T-cell (primary cell): ENCODE measurements at regions not wholly inside any gene's neighbourhood (a gene's known extent, or its start where the extent isn't known, plus 50 kb on each side); places are given as distances from the start of the nearest gene placed in this dataset.

Experiments used
- ATAC-seq, 4 experiments: fragments of 200-7000 bp in 3 of 4; fragments of 150-1000 bp in 1 of 4; cut with Tn5 transposase; replicated peaks in 1 of 4; 1 replicate in 3 of 4; 2 replicates in 1 of 4; pipeline ENCODE4 v1.10.0; 2021; ENCODE audit warnings: moderate library complexity in 3 of 4, mild to moderate bottlenecking in 2 of 4, moderate number of reproducible peaks in 1 of 4
- CTCF ChIA-PET, 2 donors: fragments of 300-600 bp; sonication (Branson Sonifier 250); formaldehyde crosslinking; loops; one replicate each; lab custom pipeline; 2022; ENCODE audit warnings: antibody characterized with exemption in 2 of 2; lab: Charles Lee
- POLR2A ChIA-PET, 2 donors: fragments of 300-600 bp; sonication (Branson Sonifier 250); formaldehyde crosslinking; loops; one replicate each; lab custom pipeline; 2022; ENCODE audit warnings: antibody characterized with exemption in 2 of 2; lab: Charles Lee
- DNase-seq, 35 experiments: peaks; one replicate each; pipeline versions ENCODE4 v3.0.0 to v3.0.0-alpha.2; 2013 to 2023
- H3K27ac ChIP-seq: one replicate; pipeline ENCODE4 v1.5.1; 2013; ENCODE audit warnings: low read length
- H3K27me3 ChIP-seq, 2 experiments: replicated peaks in 1 of 2; 1 replicate in 1 of 2; 2 replicates in 1 of 2; pipeline versions ENCODE4 v1.6.1 to v1.7.0; 2013; ENCODE audit warnings: low read length in 1 of 2, mixed read lengths in 1 of 2; ENCODE audit not compliant: control insufficient read depth in 2 of 2, insufficient read depth in 2 of 2; ENCODE audit errors: extremely low read depth in 1 of 2
- H3K36me3 ChIP-seq, 2 donors: 1 replicate in 1 of 2; 2 replicates in 1 of 2; pipeline versions ENCODE4 v1.6.1 to v1.7.0; 2013; ENCODE audit warnings: low read length in 1 of 2; ENCODE audit not compliant: control insufficient read depth in 2 of 2, insufficient read depth in 1 of 2; ENCODE audit errors: extremely low read depth in 1 of 2
- H3K4me1 ChIP-seq, 2 experiments: 1 replicate in 1 of 2; 2 replicates in 1 of 2; pipeline versions ENCODE4 v1.6.1 to v1.7.0; 2013; ENCODE audit warnings: low read length in 2 of 2, mixed read lengths in 1 of 2; ENCODE audit not compliant: insufficient read depth in 2 of 2, control insufficient read depth in 1 of 2; ENCODE audit errors: extremely low read depth in 1 of 2
- H3K4me3 ChIP-seq, 2 donors: 1 replicate in 1 of 2; 2 replicates in 1 of 2; pipeline versions ENCODE4 v1.5.1 to v1.7.0; 2013; ENCODE audit warnings: mild to moderate bottlenecking in 2 of 2, low read length in 1 of 2, moderate library complexity in 1 of 2; ENCODE audit not compliant: control insufficient read depth in 1 of 2; ENCODE audit errors: extremely low read depth in 1 of 2
- H3K9me3 ChIP-seq: 2 replicates; pipeline ENCODE4 v1.7.0; 2013
- H3K27ac Mint-ChIP-seq, 2 donors: one replicate each; pipeline ENCODE4 v1.8.0; 2020 to 2021; ENCODE audit warnings: mild to moderate bottlenecking in 2 of 2, mixed read lengths in 2 of 2
- H3K27me3 Mint-ChIP-seq, 2 donors: one replicate each; pipeline ENCODE4 v1.8.0; 2021 to 2022; ENCODE audit warnings: mixed read lengths in 2 of 2
- H3K36me3 Mint-ChIP-seq: one replicate; pipeline ENCODE4 v1.8.0; 2021; ENCODE audit warnings: mixed read lengths
- H3K4me1 Mint-ChIP-seq, 3 donors: one replicate each; pipeline ENCODE4 v1.8.0; 2020 to 2022; ENCODE audit warnings: mixed read lengths in 3 of 3, mild to moderate bottlenecking in 1 of 3
- H3K4me3 Mint-ChIP-seq, 3 donors: one replicate each; pipeline ENCODE4 v1.8.0; 2020 to 2022; ENCODE audit warnings: mild to moderate bottlenecking in 3 of 3, mixed read lengths in 3 of 3, moderate library complexity in 3 of 3
- H3K9me3 Mint-ChIP-seq, 3 donors: one replicate each; pipeline ENCODE4 v1.8.0; 2020 to 2022; ENCODE audit warnings: mixed read lengths in 3 of 3
- WGBS: methylation state at CpG from one replicate; pipeline ENCODE4 v1.1.5; 2013; ENCODE audit warnings: missing lambda C conversion rate; ENCODE audit not compliant: insufficient coverage; 5-methylcytosine and 5-hydroxymethylcytosine counted together

GRCh38 chr1:73953586-73953985 lies 244.4 kb downstream of the LRRIQ3 start:
- H3K4me1 ChIP-seq = no peaks in the 10 kb centered on the region
- H3K27ac ChIP-seq = no peak overlapping the region
- ChIA-PET CTCF (no interaction called here), POLR2A (no interaction called here)
- H3K36me3 ChIP-seq = no peaks in the 10 kb centered on the region
- ATAC-seq (no peak), DNase-seq (no peak)
- H3K36me3 Mint-ChIP-seq = no peaks in the 10 kb centered on the region
- no peak overlapping the region for H3K4me3 ChIP-seq
- 74% methylated on average over 3 of the region's 4 CpGs for WGBS
- peaks cover 0 to 8% (median 0%) of the 10 kb centered on the region in 3 donors for H3K9me3 Mint-ChIP-seq
- H3K27me3 ChIP-seq = no peaks in the 10 kb centered on the region
- H3K4me3 Mint-ChIP-seq = no peak overlapping the region
- no peaks in the 10 kb centered on the region for H3K9me3 ChIP-seq
- no peaks in the 10 kb centered on the region for H3K4me1 Mint-ChIP-seq
- H3K27ac Mint-ChIP-seq = no peak overlapping the region
- H3K27me3 Mint-ChIP-seq = no peaks in the 10 kb centered on the region

- Histone ChIP-seq H3K27me3 (no peaks in the 10 kb centered on the region), H3K9me3 (no peaks in the 10 kb centered on the region), H3K27ac (no peak overlapping the region), H3K36me3 (no peaks in the 10 kb centered on the region), H3K4me3 (no peak overlapping the region), H3K4me1 (no peaks in the 10 kb centered on the region)
- H3K27me3 Mint-ChIP-seq = no peaks in the 10 kb centered on the region
- no peak overlapping the region for H3K27ac Mint-ChIP-seq
- POLR2A ChIA-PET = no interaction called here
- no peak overlapping the region for H3K4me3 Mint-ChIP-seq
- no peak for ATAC-seq
- H3K9me3 Mint-ChIP-seq = peaks cover 0 to 8% (median 0%) of the 10 kb centered on the region in 3 donors
- H3K36me3 Mint-ChIP-seq = no peaks in the 10 kb centered on the region
- CTCF ChIA-PET = no interaction called here
- no peaks in the 10 kb centered on the region for H3K4me1 Mint-ChIP-seq
- WGBS = 83% methylated on average over 1 of the region's 5 CpGs
- no peak for DNase-seq
Measured at GRCh38 chr1:73953186-73953585, 244.8 kb downstream of the LRRIQ3 start.

DNA sequence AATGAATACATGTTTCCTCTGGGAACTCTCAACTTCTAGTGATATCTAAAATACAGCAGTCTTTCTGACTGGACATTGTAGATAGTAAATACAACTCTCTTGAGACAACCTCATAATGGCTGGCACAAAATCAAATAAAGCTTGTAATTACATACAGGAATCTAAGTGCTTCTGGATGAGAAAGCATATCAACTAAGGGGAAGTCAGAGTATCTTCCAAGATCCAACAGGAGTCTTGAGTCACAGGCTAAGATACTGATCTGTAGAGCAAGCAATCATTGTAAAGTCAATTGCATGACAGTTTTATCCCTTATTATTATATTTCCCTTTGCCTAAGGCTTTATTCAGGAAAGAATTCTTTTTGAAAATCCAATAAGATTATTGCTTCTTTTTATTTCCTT lies 249.9 kb downstream of the LRRIQ3 start:
- Histone ChIP-seq H3K9me3 (no peaks in the 10 kb centered on the region), H3K4me1 (no peaks in the 10 kb centered on the region), H3K27ac (no peak overlapping the region), H3K27me3 (no peaks in the 10 kb centered on the region), H3K36me3 (no peaks in the 10 kb centered on the region), H3K4me3 (no peak overlapping the region)
- ChIA-PET POLR2A (no interaction called here), CTCF (no interaction called here)
- Mint-ChIP-seq H3K27ac (no peak overlapping the region), H3K4me3 (no peak overlapping the region), H3K9me3 (peaks cover 0 to 8% (median 5%) of the 10 kb centered on the region in 3 donors), H3K4me1 (no peaks in the 10 kb centered on the region), H3K36me3 (no peaks in the 10 kb centered on the region), H3K27me3 (no peaks in the 10 kb centered on the region)
- ATAC-seq (no peak), DNase-seq (no peak)

- H3K27me3 Mint-ChIP-seq = no peaks in the 10 kb centered on the region
- WGBS = 54% methylated on average over 1 of the region's 3 CpGs
Measured at GRCh38 chr1:73947009-73947408, 251.0 kb downstream of the LRRIQ3 start.

GRCh38 chr1:73943270-73943669 lies 254.7 kb downstream of the LRRIQ3 start:
- WGBS = 33% methylated on average over 1 of the region's 1 CpG
- POLR2A ChIA-PET = no interaction called here
- Histone ChIP-seq H3K9me3 (no peaks in the 10 kb centered on the region), H3K27me3 (no peaks in the 10 kb centered on the region), H3K36me3 (no peaks in the 10 kb centered on the region), H3K4me1 (no peaks in the 10 kb centered on the region), H3K4me3 (no peak overlapping the region), H3K27ac (no peak overlapping the region)
- CTCF ChIA-PET = no interaction called here
- Mint-ChIP-seq H3K4me1 (no peaks in the 10 kb centered on the region), H3K36me3 (no peaks in the 10 kb centered on the region), H3K27ac (no peak overlapping the region), H3K9me3 (peaks cover 0 to 9% (median 0%) of the 10 kb centered on the region in 3 donors), H3K27me3 (no peaks in the 10 kb centered on the region), H3K4me3 (no peak overlapping the region)
- no peak for ATAC-seq
- DNase-seq = no peak

More at GRCh38 chr1:73947009-73947408, 251.0 kb downstream of the LRRIQ3 start:
- no peaks in the 10 kb centered on the region for H3K27me3 ChIP-seq
- no peak overlapping the region for H3K4me3 ChIP-seq
- Mint-ChIP-seq H3K4me1 (no peaks in the 10 kb centered on the region), H3K36me3 (no peaks in the 10 kb centered on the region), H3K4me3 (no peak overlapping the region), H3K9me3 (peaks cover 0 to 8% (median 5%) of the 10 kb centered on the region in 3 donors), H3K27ac (no peak overlapping the region)
- ATAC-seq (no peak), DNase-seq (no peak)
- no peaks in the 10 kb centered on the region for H3K4me1 ChIP-seq
- no peaks in the 10 kb centered on the region for H3K36me3 ChIP-seq
- H3K27ac ChIP-seq = no peak overlapping the region
- ChIA-PET POLR2A (no interaction called here), CTCF (no interaction called here)
- H3K9me3 ChIP-seq = no peaks in the 10 kb centered on the region

- no CpG with 5 or more reads among the region's 1 CpG for WGBS
- Mint-ChIP-seq H3K4me3 (no peak overlapping the region), H3K9me3 (peaks cover 0 to 5% (median 4%) of the 10 kb centered on the region in 3 donors), H3K27me3 (no peaks in the 10 kb centered on the region), H3K36me3 (no peaks in the 10 kb centered on the region), H3K4me1 (no peaks in the 10 kb centered on the region), H3K27ac (no peak overlapping the region)
- H3K27ac ChIP-seq = no peak overlapping the region
- no peak for DNase-seq
- ChIA-PET POLR2A (no interaction called here), CTCF (no interaction called here)
- no peak for ATAC-seq
- H3K4me3 ChIP-seq = no peak overlapping the region
- H3K4me1 ChIP-seq = no peaks in the 10 kb centered on the region
- no peaks in the 10 kb centered on the region for H3K9me3 ChIP-seq
- H3K36me3 ChIP-seq = no peaks in the 10 kb centered on the region
- no peaks in the 10 kb centered on the region for H3K27me3 ChIP-seq
Measured at GRCh38 chr1:73930293-73930692, 267.7 kb downstream of the LRRIQ3 start.

DNA sequence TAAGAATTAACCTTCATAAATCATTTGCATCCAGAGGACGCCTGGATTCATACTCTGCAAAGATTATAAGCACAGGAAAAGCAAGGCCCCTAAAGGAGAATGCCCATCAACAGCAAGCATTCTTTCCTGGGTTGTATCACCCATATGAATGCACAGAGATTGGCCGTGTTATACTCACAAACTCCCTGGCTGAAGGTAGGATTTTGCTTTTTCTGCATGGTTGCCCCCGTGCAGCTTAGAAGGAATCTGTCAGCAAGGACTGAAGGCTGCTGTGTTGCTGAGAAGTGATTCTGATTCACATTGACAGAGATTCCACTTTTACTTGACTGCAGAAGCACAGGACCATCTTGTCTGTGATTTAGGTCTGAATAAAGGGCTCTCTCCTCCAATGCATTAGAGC lies 283.0 kb downstream of the LRRIQ3 start:
- Histone ChIP-seq H3K27ac (no peak overlapping the region), H3K4me3 (no peak overlapping the region), H3K36me3 (no peaks in the 10 kb centered on the region), H3K4me1 (no peaks in the 10 kb centered on the region), H3K27me3 (no peaks in the 10 kb centered on the region), H3K9me3 (no peaks in the 10 kb centered on the region)
- WGBS = no CpG with 5 or more reads among the region's 3 CpGs
- H3K27ac Mint-ChIP-seq = no peak overlapping the region
- POLR2A ChIA-PET = no interaction called here
- H3K27me3 Mint-ChIP-seq = no peaks in the 10 kb centered on the region
- H3K36me3 Mint-ChIP-seq = no peaks in the 10 kb centered on the region
- H3K4me3 Mint-ChIP-seq = no peak overlapping the region
- H3K4me1 Mint-ChIP-seq = no peaks in the 10 kb centered on the region
- no peak for DNase-seq
- ATAC-seq = no peak
- CTCF ChIA-PET = no interaction called here
- H3K9me3 Mint-ChIP-seq = peaks cover 7 to 13% (median 8%) of the 10 kb centered on the region in 3 donors
